HG03175 (cell line): ENCODE measurements at regions not wholly inside any gene's neighbourhood (a gene's known extent, or its start where the extent isn't known, plus 50 kb on each side); places are given as distances from the start of the nearest gene placed in this dataset.
"Not testable (repeated sequence)": the region's sequence is repeated elsewhere in the genome, so short reads cannot be mapped to it uniquely, and the experiment has no call there.

Experiments
- ATAC-seq: cut with Tn5 transposase; IDR thresholded peaks from one replicate; pipeline ENCODE4 v1.9.1; 2021; ENCODE audit warnings: mild to moderate bottlenecking, moderate library complexity; ENCODE audit not compliant: unreplicated experiment

GRCh38 chr13:65834897-65835296 lies 1395.2 kb downstream of the PCDH9 start:
- no peak for ATAC-seq

- ATAC-seq: no peak
Measured at GRCh38 chr13:65830411-65831205, 1399.5 kb downstream of the PCDH9 start.

- ATAC-seq: no peak
Measured at GRCh38 chr13:65829241-65830008, 1400.7 kb downstream of the PCDH9 start.

- ATAC-seq: no peak
Measured at GRCh38 chr13:65826657-65827056, 1403.5 kb downstream of the PCDH9 start.

- ATAC-seq: no peak
Measured at GRCh38 chr13:65825039-65825438, 1405.1 kb downstream of the PCDH9 start.

GRCh38 chr13:65808061-65808460 lies 1422.1 kb downstream of the PCDH9 start:
- ATAC-seq: no peak

- no peak for ATAC-seq
Measured at GRCh38 chr13:65803530-65804392, 1426.4 kb downstream of the PCDH9 start.

- no peak for ATAC-seq
Measured at GRCh38 chr13:65789815-65790214, 1440.3 kb downstream of the PCDH9 start.

GRCh38 chr13:65787082-65787481 lies 1443.1 kb downstream of the PCDH9 start:
- no peak for ATAC-seq

- no peak for ATAC-seq
Measured at GRCh38 chr13:65784088-65784816, 1445.9 kb downstream of the PCDH9 start.

GRCh38 chr13:65783383-65783782 lies 1446.8 kb downstream of the PCDH9 start:
- ATAC-seq: no peak

- not testable (repeated sequence) for ATAC-seq
Measured at GRCh38 chr13:65771704-65772313, 1458.3 kb downstream of the PCDH9 start.

- no peak for ATAC-seq
Measured at GRCh38 chr13:65768545-65768944, 1461.6 kb downstream of the PCDH9 start.

GRCh38 chr13:65763811-65764210 lies 1466.3 kb downstream of the PCDH9 start:
- ATAC-seq: no peak

GRCh38 chr13:65762012-65762411 lies 1468.1 kb downstream of the PCDH9 start:
- no peak for ATAC-seq

- no peak for ATAC-seq
Measured at GRCh38 chr13:65756071-65756671, 1474.0 kb downstream of the PCDH9 start.

- ATAC-seq: no peak
Measured at GRCh38 chr13:65748227-65748626, 1481.9 kb downstream of the PCDH9 start.

GRCh38 chr13:65746406-65746921 lies 1483.7 kb downstream of the PCDH9 start:
- no peak for ATAC-seq

- no peak for ATAC-seq
Measured at GRCh38 chr13:65744836-65745235, 1485.3 kb downstream of the PCDH9 start.
